Hepatocyte (in vitro differentiated cells): ENCODE measurements at regions not wholly inside any gene's neighbourhood (a gene's known extent, or its start where the extent isn't known, plus 50 kb on each side); places are given as distances from the start of the nearest gene placed in this dataset.
"Not testable (repeated sequence)": the region's sequence is repeated elsewhere in the genome, so short reads cannot be mapped to it uniquely, and the experiment has no call there.

Experiments
- DNase-seq: peaks from one replicate; pipeline ENCODE4 v3.0.0-alpha.2; 2016; ENCODE audit warnings: low spot score
- H2AFZ ChIP-seq: fragments of 200-600 bp; sonication (generic); 2 replicates; pipeline ENCODE4 v1.6.0; 2016; ENCODE audit warnings: antibody characterized with exemption, mild to moderate bottlenecking
- H3K27ac ChIP-seq: fragments of 200-600 bp; sonication (generic); 2 replicates; pipeline ENCODE4 v1.5.1; 2016; ENCODE audit warnings: mild to moderate bottlenecking
- H3K27me3 ChIP-seq: fragments of 200-600 bp; sonication (generic); 2 replicates; pipeline ENCODE4 v1.6.1; 2016
- H3K36me3 ChIP-seq: fragments of 200-600 bp; sonication (generic); replicated peaks from 2 replicates; pipeline ENCODE4 v1.5.1; 2016; ENCODE audit warnings: low read depth; ENCODE audit not compliant: insufficient read depth
- H3K4me1 ChIP-seq: fragments of 200-600 bp; sonication (generic); 2 replicates; pipeline ENCODE4 v1.5.1; 2016; ENCODE audit warnings: mild to moderate bottlenecking, moderate library complexity; ENCODE audit not compliant: insufficient read depth
- H3K4me2 ChIP-seq: fragments of 200-600 bp; sonication (generic); 2 replicates; pipeline ENCODE4 v1.6.0; 2016
- H3K4me3 ChIP-seq: fragments of 200-600 bp; sonication (generic); 2 replicates; pipeline ENCODE4 v1.5.1; 2016; ENCODE audit warnings: mild to moderate bottlenecking
- H3K79me2 ChIP-seq: fragments of 200-600 bp; sonication (generic); 2 replicates; pipeline ENCODE4 v1.6.0; 2017; ENCODE audit warnings: mild to moderate bottlenecking
- H3K9me2 ChIP-seq: fragments of 200-600 bp; sonication (generic); replicated peaks from 2 replicates; pipeline ENCODE4 v1.6.0; 2017; ENCODE audit warnings: mild to moderate bottlenecking; ENCODE audit not compliant: insufficient read depth
- H3K9me3 ChIP-seq: fragments of 200-600 bp; sonication (generic); 2 replicates; pipeline ENCODE4 v1.5.1; 2016; ENCODE audit warnings: low read depth, mild to moderate bottlenecking
- H4K20me1 ChIP-seq: fragments of 200-600 bp; sonication (generic); 2 replicates; pipeline ENCODE4 v1.6.0; 2016; ENCODE audit warnings: mild to moderate bottlenecking; ENCODE audit not compliant: insufficient read depth, poor library complexity, severe bottlenecking
- CTCF ChIP-seq: fragments of 200-600 bp; sonication (generic); IDR thresholded peaks from 2 replicates; pipeline ENCODE4 v1.5.1; 2016; ENCODE audit warnings: antibody characterized with exemption, mild to moderate bottlenecking; ENCODE audit not compliant: poor library complexity
- EZH2 ChIP-seq: fragments of 200-600 bp; sonication (generic); IDR thresholded peaks from 2 replicates; pipeline ENCODE4 v1.6.1; 2016; ENCODE audit warnings: antibody characterized with exemption, mild to moderate bottlenecking, borderline replicate concordance
- EZH2phosphoT487 ChIP-seq: fragments of 200-600 bp; sonication (generic); IDR thresholded peaks from one replicate; pipeline ENCODE4 v1.6.1; 2018; ENCODE audit warnings: antibody characterized with exemption, mild to moderate bottlenecking, low read depth, moderate library complexity; ENCODE audit not compliant: unreplicated experiment, severe bottlenecking
- WGBS: methylation state at CpG from one replicate; pipeline ENCODE4 v1.1.6; 2016; ENCODE audit warnings: low lambda C conversion rate; ENCODE audit errors: missing lambda C conversion rate; 5-methylcytosine and 5-hydroxymethylcytosine counted together

DNA sequence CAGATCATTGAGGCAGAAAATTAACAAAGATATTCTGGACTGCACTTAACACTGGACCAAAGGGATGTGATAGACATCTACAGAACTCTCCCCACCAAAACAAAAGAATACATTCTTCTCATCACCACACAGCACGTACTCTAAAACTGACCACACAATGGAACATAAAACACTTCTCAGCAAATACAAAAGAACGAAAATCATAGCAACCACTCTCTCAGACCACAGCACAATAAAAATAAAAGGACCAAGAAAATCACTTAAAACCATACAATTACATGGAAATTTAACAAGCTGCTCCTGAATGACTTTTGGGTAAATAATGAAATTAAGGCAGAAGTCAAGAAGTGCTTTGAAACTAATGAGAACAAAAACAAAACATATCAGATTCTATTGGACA, 254.0 kb upstream of the STXBP6 start:
- no peak overlapping the region for H2AFZ ChIP-seq

DNA sequence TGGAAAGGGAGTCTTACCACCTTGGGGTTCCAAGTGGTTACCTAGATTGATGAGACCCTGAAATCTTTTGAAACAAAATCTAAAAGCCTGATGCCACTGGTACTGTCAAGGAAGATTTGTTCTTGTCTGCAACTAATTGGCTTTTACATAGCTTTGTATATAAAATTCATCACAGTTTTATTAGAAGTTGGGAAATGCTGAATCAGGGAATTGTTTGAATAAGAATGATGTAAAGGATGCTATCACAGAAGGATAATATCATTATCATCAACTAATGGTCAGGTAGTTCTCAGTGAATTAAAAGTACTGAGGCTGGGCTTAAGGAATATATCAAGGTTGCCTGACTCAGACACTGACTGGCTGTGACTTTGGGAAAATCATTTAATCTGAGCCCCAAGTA, 248.3 kb upstream of the STXBP6 start:
- Histone ChIP-seq H3K4me3 (no peak overlapping the region), H3K4me2 (no peak overlapping the region), H3K36me3 (no peaks in the 10 kb centered on the region), H4K20me1 (no peaks in the 10 kb centered on the region), H3K4me1 (no peaks in the 10 kb centered on the region), H3K27me3 (no peaks in the 10 kb centered on the region), H3K9me2 (no peaks in the 10 kb centered on the region), H2AFZ (no peak overlapping the region), H3K27ac (no peak overlapping the region), H3K9me3 (no peaks in the 10 kb centered on the region), H3K79me2 (no peaks in the 10 kb centered on the region)
- TF ChIP-seq EZH2: no peak
- TF ChIP-seq EZH2phosphoT487: no peak
- no peak for TF ChIP-seq CTCF
- DNase-seq: no peak

More for the DNA sequence above, 254.0 kb upstream of the STXBP6 start:
- TF ChIP-seq CTCF: no peak
- no peak for TF ChIP-seq EZH2
- TF ChIP-seq EZH2phosphoT487: no peak
- Histone ChIP-seq H3K4me2 (no peak overlapping the region), H3K4me1 (no peaks in the 10 kb centered on the region), H3K9me3 (no peaks in the 10 kb centered on the region), H3K27me3 (no peaks in the 10 kb centered on the region), H3K4me3 (no peak overlapping the region), H3K79me2 (no peaks in the 10 kb centered on the region), H3K36me3 (no peaks in the 10 kb centered on the region), H3K27ac (no peak overlapping the region), H3K9me2 (no peaks in the 10 kb centered on the region), H4K20me1 (no peaks in the 10 kb centered on the region)
- no peak for DNase-seq
- 56% methylated on average over 2 of the region's 2 CpGs for WGBS

DNA sequence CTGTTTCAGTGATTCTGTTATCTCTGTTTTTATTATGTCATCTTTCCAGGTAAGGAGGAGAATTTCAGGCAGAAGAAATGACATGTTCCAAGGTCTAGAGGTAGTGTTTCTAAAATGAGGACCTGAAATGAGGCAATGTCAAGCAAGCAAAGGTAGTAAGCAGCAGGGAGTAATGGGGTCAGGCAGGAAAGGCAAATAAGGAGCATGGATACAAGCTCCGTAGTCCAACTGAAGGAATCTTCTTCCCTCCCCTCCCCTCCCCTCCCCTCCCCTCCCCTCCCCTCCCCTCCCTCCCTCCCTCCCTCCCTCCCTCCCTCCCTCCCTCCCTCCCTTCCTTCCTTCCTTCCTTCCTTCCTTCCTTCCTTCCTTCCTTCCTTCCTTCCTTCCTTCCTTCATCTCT, 240.2 kb upstream of the STXBP6 start:
- not testable (repeated sequence) for H3K4me2 ChIP-seq, H4K20me1 ChIP-seq, H2AFZ ChIP-seq, H3K9me2 ChIP-seq, DNase-seq, H3K27me3 ChIP-seq, H3K36me3 ChIP-seq, H3K27ac ChIP-seq, H3K9me3 ChIP-seq, H3K4me1 ChIP-seq, H3K79me2 ChIP-seq, H3K4me3 ChIP-seq
- WGBS: no CpG with 5 or more reads among the region's 1 CpG

DNA sequence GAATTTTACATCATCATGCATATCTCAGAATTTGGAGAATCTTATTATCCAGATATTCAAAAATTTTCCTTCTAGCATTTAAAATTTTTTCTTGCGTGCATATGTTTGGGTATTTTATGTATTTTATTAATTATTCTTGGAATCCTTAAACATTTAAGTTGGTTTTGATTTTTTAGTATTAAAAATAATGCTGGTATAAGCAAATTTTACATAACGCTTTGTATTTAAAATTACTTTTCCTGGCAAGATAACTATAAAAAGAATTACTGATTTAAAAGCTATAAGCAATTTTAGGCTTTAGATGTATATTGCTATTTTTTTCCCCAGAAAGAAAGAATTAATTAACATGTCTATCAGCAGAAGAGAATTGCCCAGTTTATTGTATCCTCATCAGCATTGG, 224.6 kb upstream of the STXBP6 start:
- DNase-seq: no peak
- Histone ChIP-seq H3K27ac (no peak overlapping the region), H2AFZ (no peak overlapping the region), H3K4me2 (no peak overlapping the region), H3K27me3 (no peaks in the 10 kb centered on the region), H3K4me3 (no peak overlapping the region), H3K9me2 (no peaks in the 10 kb centered on the region), H3K9me3 (no peaks in the 10 kb centered on the region), H3K36me3 (no peaks in the 10 kb centered on the region), H3K79me2 (no peaks in the 10 kb centered on the region), H4K20me1 (no peaks in the 10 kb centered on the region), H3K4me1 (no peaks in the 10 kb centered on the region)
- TF ChIP-seq CTCF (no peak), EZH2phosphoT487 (no peak), EZH2 (no peak)
- 81% methylated on average over 2 of the region's 2 CpGs for WGBS
